Midbrain (tissue), 1 donor: ENCODE measurements at regions not wholly inside any gene's neighbourhood (a gene's known extent, or its start where the extent isn't known, plus 50 kb on each side); places are given as distances from the start of the nearest gene placed in this dataset.
"Not testable (repeated sequence)": the region's sequence is repeated elsewhere in the genome, so short reads cannot be mapped to it uniquely, and the experiment has no call there.

Experiments
- DNase-seq: peaks from one replicate; lab custom pipeline; 2025; lab: John Stamatoyannopoulos, UW

- no peak for DNase-seq
Measured at GRCh38 chr19:57033576-57033975, 86.2 kb upstream of the USP29 start.

- no peak for DNase-seq
Measured at GRCh38 chr19:57034544-57034943, 85.2 kb upstream of the USP29 start.

- not testable (repeated sequence) for DNase-seq
Measured at GRCh38 chr19:57035740-57036139, 84.0 kb upstream of the USP29 start.

- DNase-seq = no peak
Measured at GRCh38 chr19:57037556-57037955, 82.2 kb upstream of the USP29 start.

- DNase-seq = no peak
Measured at GRCh38 chr19:57047743-57048142, 72.0 kb upstream of the USP29 start.

- no peak for DNase-seq
Measured at GRCh38 chr19:57050863-57051262, 68.9 kb upstream of the USP29 start.

GRCh38 chr19:57052081-57052480, 67.7 kb upstream of the USP29 start:
- DNase-seq = no peak

- DNase-seq = no peak
Measured at GRCh38 chr19:57053401-57053800, 66.4 kb upstream of the USP29 start.

- DNase-seq = no peak
Measured at GRCh38 chr19:57055956-57056355, 63.8 kb upstream of the USP29 start.

- no peak for DNase-seq
Measured at GRCh38 chr19:57057036-57057686, 62.6 kb upstream of the USP29 start.

- DNase-seq = no peak
Measured at GRCh38 chr19:57058871-57059270, 60.9 kb upstream of the USP29 start.

- DNase-seq = no peak
Measured at GRCh38 chr19:57063070-57063469, 56.7 kb upstream of the USP29 start.

- no peak for DNase-seq
Measured at GRCh38 chr19:57067440-57067839, 52.3 kb upstream of the USP29 start.

- no peak for DNase-seq
Measured at GRCh38 chr19:57068311-57068710, 51.5 kb upstream of the USP29 start.

GRCh38 chr19:57068921-57069697, 50.7 kb upstream of the USP29 start:
- no peak for DNase-seq
